ENCODE measurements at regions not wholly inside any gene's neighbourhood (a gene's known extent, or its start where the extent isn't known, plus 50 kb on each side); places are given as distances from the start of the nearest gene placed in this dataset.

- DNase-seq = no peak
- no peaks in the 10 kb centered on the region for H3K9me3 Mint-ChIP-seq (ENCODE audit: unreplicated experiment)
- H3K36me3 Mint-ChIP-seq (ENCODE audit: unreplicated experiment) = no peaks in the 10 kb centered on the region
- H3K27ac Mint-ChIP-seq (ENCODE audit: unreplicated experiment) = no peak overlapping the region
- peaks cover 5% of the 10 kb centered on the region for H3K27me3 Mint-ChIP-seq (ENCODE audit: unreplicated experiment)
- H3K4me1 Mint-ChIP-seq (ENCODE audit: low read depth, unreplicated experiment) = no peaks in the 10 kb centered on the region
- no peak for TF ChIP-seq CTCF (IDR thresholded peaks at IDR 0.05; ENCODE audit: partially characterized antibody, unreplicated experiment)
- H3K4me3 Mint-ChIP-seq (ENCODE audit: unreplicated experiment) = no peak overlapping the region
Observed at GRCh38 chr11:126121296-126121695, 58.6 kb upstream of the CDON start.

- H3K27me3 Mint-ChIP-seq (ENCODE audit: unreplicated experiment) = peaks cover 5% of the 10 kb centered on the region
- peaks cover 5% of the 10 kb centered on the region for H3K4me1 Mint-ChIP-seq (ENCODE audit: low read depth, unreplicated experiment)
- H3K9me3 Mint-ChIP-seq (ENCODE audit: unreplicated experiment) = no peaks in the 10 kb centered on the region
- H3K4me3 Mint-ChIP-seq (ENCODE audit: unreplicated experiment) = no peak overlapping the region
- TF ChIP-seq CTCF (IDR thresholded peaks at IDR 0.05; ENCODE audit: partially characterized antibody, unreplicated experiment) = no peak
- no peak overlapping the region for H3K27ac Mint-ChIP-seq (ENCODE audit: unreplicated experiment)
- no peaks in the 10 kb centered on the region for H3K36me3 Mint-ChIP-seq (ENCODE audit: unreplicated experiment)
- no peak for DNase-seq
Observed at GRCh38 chr11:126118806-126119205, 56.1 kb upstream of the CDON start.

- peaks cover 7% of the 10 kb centered on the region for H3K4me1 Mint-ChIP-seq (ENCODE audit: low read depth, unreplicated experiment)
- no peaks in the 10 kb centered on the region for H3K36me3 Mint-ChIP-seq (ENCODE audit: unreplicated experiment)
- no peak for TF ChIP-seq CTCF (IDR thresholded peaks at IDR 0.05; ENCODE audit: partially characterized antibody, unreplicated experiment)
- H3K9me3 Mint-ChIP-seq (ENCODE audit: unreplicated experiment) = no peaks in the 10 kb centered on the region
- no peak overlapping the region for H3K4me3 Mint-ChIP-seq (ENCODE audit: unreplicated experiment)
- H3K27me3 Mint-ChIP-seq (ENCODE audit: unreplicated experiment) = no peaks in the 10 kb centered on the region
- no peak overlapping the region for H3K27ac Mint-ChIP-seq (ENCODE audit: unreplicated experiment)
- no peak for DNase-seq
Observed at GRCh38 chr11:126115816-126116331, 53.2 kb upstream of the CDON start.

GRCh38 chr11:126115127-126115495 is 52.4 kb upstream of the CDON start:
- no peaks in the 10 kb centered on the region for H3K27me3 Mint-ChIP-seq (ENCODE audit: unreplicated experiment)
- no peak for TF ChIP-seq CTCF (IDR thresholded peaks at IDR 0.05; ENCODE audit: partially characterized antibody, unreplicated experiment)
- DNase-seq = no peak
- H3K4me3 Mint-ChIP-seq (ENCODE audit: unreplicated experiment) = no peak overlapping the region
- H3K36me3 Mint-ChIP-seq (ENCODE audit: unreplicated experiment) = no peaks in the 10 kb centered on the region
- H3K27ac Mint-ChIP-seq (ENCODE audit: unreplicated experiment) = no peak overlapping the region
- H3K9me3 Mint-ChIP-seq (ENCODE audit: unreplicated experiment) = no peaks in the 10 kb centered on the region
- H3K4me1 Mint-ChIP-seq (ENCODE audit: low read depth, unreplicated experiment) = peaks cover 7% of the 10 kb centered on the region

GRCh38 chr11:126114486-126115126 is 51.9 kb upstream of the CDON start:
- peaks cover 7% of the 10 kb centered on the region for H3K4me1 Mint-ChIP-seq (ENCODE audit: low read depth, unreplicated experiment)
- H3K27ac Mint-ChIP-seq (ENCODE audit: unreplicated experiment) = no peak overlapping the region
- H3K27me3 Mint-ChIP-seq (ENCODE audit: unreplicated experiment) = no peaks in the 10 kb centered on the region
- H3K9me3 Mint-ChIP-seq (ENCODE audit: unreplicated experiment) = no peaks in the 10 kb centered on the region
- TF ChIP-seq CTCF (IDR thresholded peaks at IDR 0.05; ENCODE audit: partially characterized antibody, unreplicated experiment) = no peak
- no peak overlapping the region for H3K4me3 Mint-ChIP-seq (ENCODE audit: unreplicated experiment)
- no peak for DNase-seq
- H3K36me3 Mint-ChIP-seq (ENCODE audit: unreplicated experiment) = no peaks in the 10 kb centered on the region
